ENCODE measurements at regions not wholly inside any gene's neighbourhood (a gene's known extent, or its start where the extent isn't known, plus 50 kb on each side); places are given as distances from the start of the nearest gene placed in this dataset.
"Not testable (repeated sequence)": the region's sequence is repeated elsewhere in the genome, so short reads cannot be mapped to it uniquely, and the experiment has no call there.

DNA sequence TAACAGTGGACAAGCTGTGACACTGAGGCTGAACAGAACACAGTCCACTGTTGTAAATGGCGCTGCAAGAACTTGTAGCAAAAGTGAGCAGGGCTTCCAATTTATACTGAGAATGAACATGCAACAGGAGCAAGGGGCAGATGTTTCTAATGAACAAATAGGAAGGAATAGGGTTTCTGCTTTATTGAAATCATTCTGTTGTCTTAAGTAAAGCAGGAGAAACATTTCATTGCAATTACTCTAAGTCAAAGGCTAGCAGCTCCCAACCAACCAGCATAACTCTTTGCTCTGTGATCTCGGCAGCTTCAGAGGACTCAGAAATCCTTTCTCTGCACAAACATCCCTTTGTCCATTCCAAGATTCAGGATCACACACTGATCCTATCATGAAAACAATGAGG is 236.2 kb upstream of the PRSS58 start:
- TF ChIP-seq, protein P1, sequence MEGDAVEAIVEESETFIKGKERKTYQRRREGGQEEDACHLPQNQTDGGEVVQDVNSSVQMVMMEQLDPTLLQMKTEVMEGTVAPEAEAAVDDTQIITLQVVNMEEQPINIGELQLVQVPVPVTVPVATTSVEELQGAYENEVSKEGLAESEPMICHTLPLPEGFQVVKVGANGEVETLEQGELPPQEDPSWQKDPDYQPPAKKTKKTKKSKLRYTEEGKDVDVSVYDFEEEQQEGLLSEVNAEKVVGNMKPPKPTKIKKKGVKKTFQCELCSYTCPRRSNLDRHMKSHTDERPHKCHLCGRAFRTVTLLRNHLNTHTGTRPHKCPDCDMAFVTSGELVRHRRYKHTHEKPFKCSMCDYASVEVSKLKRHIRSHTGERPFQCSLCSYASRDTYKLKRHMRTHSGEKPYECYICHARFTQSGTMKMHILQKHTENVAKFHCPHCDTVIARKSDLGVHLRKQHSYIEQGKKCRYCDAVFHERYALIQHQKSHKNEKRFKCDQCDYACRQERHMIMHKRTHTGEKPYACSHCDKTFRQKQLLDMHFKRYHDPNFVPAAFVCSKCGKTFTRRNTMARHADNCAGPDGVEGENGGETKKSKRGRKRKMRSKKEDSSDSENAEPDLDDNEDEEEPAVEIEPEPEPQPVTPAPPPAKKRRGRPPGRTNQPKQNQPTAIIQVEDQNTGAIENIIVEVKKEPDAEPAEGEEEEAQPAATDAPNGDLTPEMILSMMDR (IDR thresholded peaks at IDR 0.05; ENCODE audit: low read depth, low read length): no peak
- H3K4me3 ChIP-seq (ENCODE audit: low read depth, low read length): no peak overlapping the region

DNA sequence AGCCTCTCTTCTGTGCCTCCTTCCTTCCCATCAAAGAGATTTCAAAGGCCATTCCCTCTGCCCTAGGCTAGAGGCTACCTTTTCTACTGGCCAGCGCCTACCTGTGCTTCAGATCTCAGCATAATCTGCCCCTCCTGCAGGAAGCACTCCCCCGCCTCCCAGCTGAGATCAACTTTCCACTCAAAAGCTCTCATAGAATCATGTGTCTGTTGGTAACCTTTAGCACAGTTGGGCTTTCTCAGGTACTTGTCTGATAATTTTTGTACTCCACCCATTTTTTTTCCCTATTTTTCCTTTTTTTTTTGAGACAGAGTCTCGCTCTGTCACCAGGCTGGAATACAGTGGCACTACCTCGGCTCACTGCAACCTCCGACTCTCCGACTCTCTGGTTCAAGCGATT is 231.0 kb upstream of the PRSS58 start:
- no peak overlapping the region for H3K4me3 ChIP-seq (ENCODE audit: low read depth, low read length)
- TF ChIP-seq, protein P1 (IDR thresholded peaks at IDR 0.05; ENCODE audit: low read depth, low read length): no peak

DNA sequence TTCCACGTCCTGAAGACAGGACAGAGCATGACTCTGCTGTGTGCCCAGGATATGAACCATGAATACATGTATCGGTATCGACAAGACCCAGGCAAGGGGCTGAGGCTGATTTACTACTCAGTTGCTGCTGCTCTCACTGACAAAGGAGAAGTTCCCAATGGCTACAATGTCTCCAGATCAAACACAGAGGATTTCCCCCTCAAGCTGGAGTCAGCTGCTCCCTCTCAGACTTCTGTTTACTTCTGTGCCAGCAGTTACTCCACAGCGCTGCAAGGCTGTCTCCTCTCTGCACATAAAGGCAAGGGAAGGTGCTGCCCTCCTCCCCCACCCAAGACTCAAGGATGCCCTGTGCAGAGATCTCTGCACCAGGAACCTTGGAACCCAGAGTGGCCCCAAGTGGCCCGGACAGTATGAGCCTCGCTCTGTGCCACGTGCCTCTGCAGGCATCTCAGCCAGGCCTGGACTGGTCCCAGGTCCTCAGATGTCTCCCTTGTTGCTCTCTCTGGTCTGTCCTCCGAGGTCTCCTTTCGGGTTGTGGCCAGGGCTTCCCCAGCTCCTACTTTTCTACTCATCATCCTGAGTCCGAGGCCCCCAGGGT is 230.3 kb upstream of the PRSS58 start:
- TF ChIP-seq, protein P1 (IDR thresholded peaks at IDR 0.05; ENCODE audit: low read depth, low read length): no peak
- H3K4me3 ChIP-seq (ENCODE audit: low read depth, low read length): no peak overlapping the region

DNA sequence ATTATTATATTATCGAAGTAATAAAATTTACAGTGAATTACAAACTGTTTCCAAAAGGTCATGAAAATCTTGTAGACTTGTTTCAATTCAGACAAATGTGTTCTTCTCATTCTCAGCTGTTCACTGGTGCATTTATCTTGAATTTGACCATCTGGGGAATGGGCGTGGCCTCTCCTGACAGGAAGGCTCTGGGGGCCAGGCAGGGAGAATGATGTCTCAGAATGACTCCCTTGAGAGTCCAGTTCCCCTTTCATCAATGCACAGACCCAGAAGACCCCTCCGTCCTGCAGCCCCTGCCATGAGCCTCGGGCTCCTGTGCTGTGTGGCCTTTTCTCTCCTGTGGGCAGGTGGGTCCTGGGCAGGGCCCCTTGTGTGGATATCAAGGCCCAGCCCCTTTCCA is 229.7 kb upstream of the PRSS58 start:
- not testable (repeated sequence) for H3K4me3 ChIP-seq (ENCODE audit: low read depth, low read length)

DNA sequence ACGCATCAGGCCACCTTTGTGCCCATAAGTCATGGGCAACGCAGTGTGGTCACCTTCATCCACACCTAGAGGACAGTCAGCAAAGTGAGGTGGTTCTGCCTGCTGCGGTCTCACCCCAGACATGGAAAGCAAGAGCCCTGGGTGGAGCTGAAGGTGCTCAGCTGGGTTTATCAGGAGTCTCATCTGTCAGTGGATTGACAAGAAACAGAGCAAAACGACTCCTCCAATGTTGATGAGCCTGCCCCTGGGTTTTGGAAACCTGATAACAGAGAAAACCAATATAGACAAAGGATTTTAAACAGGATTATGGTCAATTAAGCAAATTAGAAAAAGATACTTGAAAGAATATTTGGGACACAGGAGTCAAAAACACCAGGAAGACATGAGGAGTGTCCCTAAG is 229.3 kb upstream of the PRSS58 start:
- H3K4me3 ChIP-seq (ENCODE audit: low read depth, low read length): no peak overlapping the region
- TF ChIP-seq, protein P1 (IDR thresholded peaks at IDR 0.05; ENCODE audit: low read depth, low read length): no peak

DNA sequence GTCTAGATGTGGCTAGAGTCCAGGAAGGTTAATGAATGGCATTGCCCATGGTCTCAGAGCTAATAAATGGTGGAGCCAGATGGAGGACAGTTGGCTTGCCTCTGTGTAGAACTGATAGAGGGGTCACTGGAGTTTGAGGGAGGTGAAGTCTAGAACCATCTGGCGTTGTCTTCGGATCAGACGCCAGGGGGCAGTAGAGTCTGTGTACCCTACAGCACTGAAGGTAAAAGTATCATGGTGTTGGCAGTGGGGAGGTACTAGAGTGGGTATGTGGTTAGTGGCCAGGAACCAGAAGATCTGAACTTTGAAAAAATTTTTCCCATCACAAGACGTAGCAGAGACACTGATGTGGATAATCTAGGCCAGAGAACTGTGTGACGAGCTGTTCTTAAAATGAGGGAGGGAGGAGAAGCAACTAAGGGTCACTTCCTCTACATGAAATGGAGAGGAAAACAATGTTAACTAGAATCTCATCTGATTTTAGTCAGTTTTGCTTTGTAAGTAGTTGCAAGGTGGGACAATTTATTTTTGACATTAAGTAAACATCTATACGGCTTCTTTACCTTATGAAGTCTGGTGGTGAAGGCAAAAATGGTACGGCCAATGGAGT is 227.9 kb upstream of the PRSS58 start:
- TF ChIP-seq, protein P1 (IDR thresholded peaks at IDR 0.05; ENCODE audit: low read depth, low read length): peak; percentile 39
- no peak overlapping the region for H3K4me3 ChIP-seq (ENCODE audit: low read depth, low read length)

DNA sequence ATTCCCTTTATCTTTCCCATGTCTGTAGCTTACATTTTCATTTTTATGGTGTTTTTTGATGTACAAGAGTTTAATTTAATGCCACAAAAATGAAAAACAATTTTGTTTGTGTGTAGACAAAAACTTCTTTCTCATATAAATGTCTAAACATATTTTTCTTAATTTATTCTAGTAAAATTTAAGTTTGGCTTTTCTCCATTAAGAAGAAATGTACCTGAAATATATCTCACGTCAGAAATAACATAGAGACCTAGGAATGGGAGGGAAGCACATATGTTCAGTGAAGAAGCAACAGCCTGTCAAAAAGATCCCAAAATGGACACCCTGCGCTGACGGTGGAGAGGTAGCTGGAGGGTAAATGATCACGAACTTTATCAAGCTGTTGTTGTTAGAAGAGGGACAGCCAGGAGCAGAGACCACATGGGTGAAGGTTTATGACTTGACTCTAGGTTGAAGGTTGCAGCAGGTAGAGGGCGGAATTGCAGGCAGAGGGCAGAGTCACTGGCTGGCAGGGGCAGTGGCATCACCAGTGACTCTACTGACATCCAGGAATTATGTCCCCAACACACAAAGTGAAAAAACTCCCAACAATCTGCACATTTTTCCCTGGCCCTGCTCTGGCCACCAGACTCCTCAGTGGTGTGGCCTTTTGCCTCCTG is 225.9 kb upstream of the PRSS58 start:
- TF ChIP-seq, protein P1 (IDR thresholded peaks at IDR 0.05; ENCODE audit: low read depth, low read length): no peak
- H3K4me3 ChIP-seq (ENCODE audit: low read depth, low read length): no peak overlapping the region
